Right lobe of liver (tissue), 4 donors: ENCODE measurements at regions not wholly inside any gene's neighbourhood (a gene's known extent, or its start where the extent isn't known, plus 50 kb on each side); places are given as distances from the start of the nearest gene placed in this dataset.

Experiments used
- POLR2A ChIP-seq: fragments of 450-650 bp; IDR thresholded peaks from one replicate; pipeline ENCODE4 v1.6.1; 2017; ENCODE audit warnings: antibody characterized with exemption, mild to moderate bottlenecking
- TF ChIP-seq, protein P1 (sequence below), 4 donors: fragments of 200-600 bp in 3 of 4; fragments of 450-650 bp in 1 of 4; IDR thresholded peaks; one replicate each; pipeline versions ENCODE4 v1.5.1 to v1.8.0; 2016 to 2022; ENCODE audit warnings: antibody characterized with exemption in 4 of 4, mild to moderate bottlenecking in 2 of 4
- donor health status: DM: no; HTN: no; CAD: no.
- donor health status: DM: no; HTN: no; CAD: no.
- donor health status: DM: no; HTN: yes; CAD: no.

DNA sequence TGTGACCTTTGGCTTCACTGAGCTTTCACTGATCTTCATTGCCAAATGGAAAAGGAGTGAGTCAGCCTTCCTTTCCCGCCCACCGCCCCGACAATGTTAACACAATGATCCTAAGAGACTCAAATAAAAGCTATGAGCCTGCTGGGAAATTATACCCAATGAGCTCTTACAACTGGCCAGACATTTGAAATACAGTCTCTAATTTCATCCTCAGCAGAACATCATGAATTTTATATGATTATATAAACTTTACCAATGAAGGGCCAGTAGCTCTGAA, 252.5 kb downstream of the SIPA1L2 start:
- TF ChIP-seq, protein P1, sequence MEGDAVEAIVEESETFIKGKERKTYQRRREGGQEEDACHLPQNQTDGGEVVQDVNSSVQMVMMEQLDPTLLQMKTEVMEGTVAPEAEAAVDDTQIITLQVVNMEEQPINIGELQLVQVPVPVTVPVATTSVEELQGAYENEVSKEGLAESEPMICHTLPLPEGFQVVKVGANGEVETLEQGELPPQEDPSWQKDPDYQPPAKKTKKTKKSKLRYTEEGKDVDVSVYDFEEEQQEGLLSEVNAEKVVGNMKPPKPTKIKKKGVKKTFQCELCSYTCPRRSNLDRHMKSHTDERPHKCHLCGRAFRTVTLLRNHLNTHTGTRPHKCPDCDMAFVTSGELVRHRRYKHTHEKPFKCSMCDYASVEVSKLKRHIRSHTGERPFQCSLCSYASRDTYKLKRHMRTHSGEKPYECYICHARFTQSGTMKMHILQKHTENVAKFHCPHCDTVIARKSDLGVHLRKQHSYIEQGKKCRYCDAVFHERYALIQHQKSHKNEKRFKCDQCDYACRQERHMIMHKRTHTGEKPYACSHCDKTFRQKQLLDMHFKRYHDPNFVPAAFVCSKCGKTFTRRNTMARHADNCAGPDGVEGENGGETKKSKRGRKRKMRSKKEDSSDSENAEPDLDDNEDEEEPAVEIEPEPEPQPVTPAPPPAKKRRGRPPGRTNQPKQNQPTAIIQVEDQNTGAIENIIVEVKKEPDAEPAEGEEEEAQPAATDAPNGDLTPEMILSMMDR (IDR thresholded peaks at IDR 0.05), result no peak
- no peak for TF ChIP-seq POLR2A
